Fibroblast of skin of abdomen (primary cell): ENCODE measurements at regions not wholly inside any gene's neighbourhood (a gene's known extent, or its start where the extent isn't known, plus 50 kb on each side); places are given as distances from the start of the nearest gene placed in this dataset.
A peak's percentile ranks its signal among the peaks of the same experiment; 100 is the strongest.

ENCODE experiments used
- DNase-seq: peaks from one replicate; pipeline ENCODE4 v3.0.0-alpha.2; 2013

- DNase-seq = peak; percentile 41
Observed at GRCh38 chr10:4475827-4476490, 350.0 kb upstream of the AKR1E2 start.

GRCh38 chr10:4474829-4475228, 351.2 kb upstream of the AKR1E2 start:
- no peak for DNase-seq

GRCh38 chr10:4473977-4474376, 352.0 kb upstream of the AKR1E2 start:
- DNase-seq = no peak

GRCh38 chr10:4472190-4472904, 353.7 kb upstream of the AKR1E2 start:
- no peak for DNase-seq

- DNase-seq = peak; percentile 96
Observed at GRCh38 chr10:4470231-4470835, 355.7 kb upstream of the AKR1E2 start.

GRCh38 chr10:4467481-4467880, 358.5 kb upstream of the AKR1E2 start:
- DNase-seq = no peak

GRCh38 chr10:4460267-4460666, 365.7 kb upstream of the AKR1E2 start:
- no peak for DNase-seq

GRCh38 chr10:4459531-4459930, 366.5 kb upstream of the AKR1E2 start:
- DNase-seq = no peak

GRCh38 chr10:4457597-4457996, 368.4 kb upstream of the AKR1E2 start:
- no peak for DNase-seq

GRCh38 chr10:4456776-4457175, 369.2 kb upstream of the AKR1E2 start:
- no peak for DNase-seq

- DNase-seq = no peak
Observed at GRCh38 chr10:4456279-4456678, 369.7 kb upstream of the AKR1E2 start.

- DNase-seq = no peak
Observed at GRCh38 chr10:4453950-4454349, 372.1 kb upstream of the AKR1E2 start.

GRCh38 chr10:4453276-4453675, 372.7 kb upstream of the AKR1E2 start:
- no peak for DNase-seq

- peak; percentile 93 for DNase-seq
Observed at GRCh38 chr10:4450981-4451908, 374.8 kb upstream of the AKR1E2 start.

GRCh38 chr10:4450169-4450568, 375.8 kb upstream of the AKR1E2 start:
- no peak for DNase-seq

GRCh38 chr10:4448030-4448429, 378.0 kb upstream of the AKR1E2 start:
- peak; percentile 32 for DNase-seq

- no peak for DNase-seq
Observed at GRCh38 chr10:4443419-4443818, 382.6 kb upstream of the AKR1E2 start.

- no peak for DNase-seq
Observed at GRCh38 chr10:4442296-4442695, 383.7 kb upstream of the AKR1E2 start.

- no peak for DNase-seq
Observed at GRCh38 chr10:4440260-4440659, 385.7 kb upstream of the AKR1E2 start.

- DNase-seq = no peak
Observed at GRCh38 chr10:4437791-4438190, 388.2 kb upstream of the AKR1E2 start.

GRCh38 chr10:4437061-4437460, 388.9 kb upstream of the AKR1E2 start:
- no peak for DNase-seq

GRCh38 chr10:4436103-4436502, 389.9 kb upstream of the AKR1E2 start:
- no peak for DNase-seq

GRCh38 chr10:4434516-4435071, 391.4 kb upstream of the AKR1E2 start:
- no peak for DNase-seq
